ENCODE measurements at regions not wholly inside any gene's neighbourhood (a gene's known extent, or its start where the extent isn't known, plus 50 kb on each side); places are given as distances from the start of the nearest gene placed in this dataset.

GRCh38 chr5:66516550-66516949 is 79.6 kb upstream of the MAST4 start:
- Mint-ChIP-seq H3K36me3 (no peaks in the 10 kb centered on the region), H3K9me3 (peaks cover 7% of the 10 kb centered on the region)

DNA sequence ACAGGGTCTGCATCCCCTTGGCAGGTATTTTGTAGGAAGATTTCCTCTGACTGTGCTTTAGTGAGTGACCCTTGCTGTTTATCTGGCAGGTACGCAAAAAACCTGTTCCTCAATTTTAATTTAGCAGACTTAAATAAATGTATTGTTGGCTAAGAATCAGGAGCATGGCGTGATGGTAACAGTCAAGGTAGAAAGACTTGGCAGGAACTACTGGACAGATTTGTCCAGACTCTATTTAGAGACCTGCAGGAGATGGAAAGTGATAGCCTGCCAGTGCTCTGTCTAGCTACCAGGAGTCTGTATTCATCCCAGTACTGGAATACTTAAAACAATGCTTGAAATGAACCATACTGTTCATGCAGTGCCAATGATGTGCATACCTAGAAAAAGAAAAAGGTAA is 78.8 kb upstream of the MAST4 start:
- no peak overlapping the region for H3K4me3 Mint-ChIP-seq
- H3K27ac Mint-ChIP-seq = no peak overlapping the region
- H3K4me1 Mint-ChIP-seq (ENCODE audit: unreplicated experiment) = peaks cover 3% of the 10 kb centered on the region
- H3K9me3 Mint-ChIP-seq = peaks cover 7% of the 10 kb centered on the region
- no peaks in the 10 kb centered on the region for H3K36me3 Mint-ChIP-seq
- DNase-seq (ENCODE audit: extremely low spot score, unreplicated experiment) = no peak
- TF ChIP-seq, protein P1, sequence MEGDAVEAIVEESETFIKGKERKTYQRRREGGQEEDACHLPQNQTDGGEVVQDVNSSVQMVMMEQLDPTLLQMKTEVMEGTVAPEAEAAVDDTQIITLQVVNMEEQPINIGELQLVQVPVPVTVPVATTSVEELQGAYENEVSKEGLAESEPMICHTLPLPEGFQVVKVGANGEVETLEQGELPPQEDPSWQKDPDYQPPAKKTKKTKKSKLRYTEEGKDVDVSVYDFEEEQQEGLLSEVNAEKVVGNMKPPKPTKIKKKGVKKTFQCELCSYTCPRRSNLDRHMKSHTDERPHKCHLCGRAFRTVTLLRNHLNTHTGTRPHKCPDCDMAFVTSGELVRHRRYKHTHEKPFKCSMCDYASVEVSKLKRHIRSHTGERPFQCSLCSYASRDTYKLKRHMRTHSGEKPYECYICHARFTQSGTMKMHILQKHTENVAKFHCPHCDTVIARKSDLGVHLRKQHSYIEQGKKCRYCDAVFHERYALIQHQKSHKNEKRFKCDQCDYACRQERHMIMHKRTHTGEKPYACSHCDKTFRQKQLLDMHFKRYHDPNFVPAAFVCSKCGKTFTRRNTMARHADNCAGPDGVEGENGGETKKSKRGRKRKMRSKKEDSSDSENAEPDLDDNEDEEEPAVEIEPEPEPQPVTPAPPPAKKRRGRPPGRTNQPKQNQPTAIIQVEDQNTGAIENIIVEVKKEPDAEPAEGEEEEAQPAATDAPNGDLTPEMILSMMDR (conservative IDR thresholded peaks at IDR 0.05) = no peak
- H3K27me3 Mint-ChIP-seq = peaks cover 3% of the 10 kb centered on the region

More at GRCh38 chr5:66516550-66516949, 79.6 kb upstream of the MAST4 start:
- DNase-seq (ENCODE audit: extremely low spot score, unreplicated experiment) = no peak
- no peak overlapping the region for H3K4me3 Mint-ChIP-seq
- TF ChIP-seq, protein P1 (conservative IDR thresholded peaks at IDR 0.05) = no peak
- no peak overlapping the region for H3K27ac Mint-ChIP-seq
- H3K27me3 Mint-ChIP-seq = peaks cover 3% of the 10 kb centered on the region
- H3K4me1 Mint-ChIP-seq (ENCODE audit: unreplicated experiment) = peaks cover 3% of the 10 kb centered on the region

DNA sequence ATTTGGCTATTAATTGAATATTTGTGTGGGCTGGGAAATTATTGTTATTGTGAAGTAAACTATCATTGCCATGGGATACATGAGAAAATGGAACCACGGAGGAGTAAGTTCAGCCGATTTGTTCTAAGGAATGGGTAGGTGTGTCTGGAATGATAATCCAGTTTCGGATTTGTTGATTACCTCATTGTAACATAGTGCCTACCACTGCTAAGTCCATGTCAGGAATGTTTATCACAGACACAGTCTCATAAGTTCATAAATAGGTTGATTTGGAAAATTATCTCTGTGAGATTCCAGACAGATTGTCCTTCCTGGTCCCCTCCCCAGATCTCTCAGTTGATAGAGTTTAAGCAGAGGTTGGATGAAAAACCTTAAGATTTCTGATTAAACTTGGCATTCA is 78.1 kb upstream of the MAST4 start:
- H3K27ac Mint-ChIP-seq = no peak overlapping the region
- no peak for DNase-seq (ENCODE audit: extremely low spot score, unreplicated experiment)
- peaks cover 3% of the 10 kb centered on the region for H3K27me3 Mint-ChIP-seq
- peaks cover 7% of the 10 kb centered on the region for H3K9me3 Mint-ChIP-seq
- no peak overlapping the region for H3K4me3 Mint-ChIP-seq
- no peaks in the 10 kb centered on the region for H3K36me3 Mint-ChIP-seq
- peaks cover 3% of the 10 kb centered on the region for H3K4me1 Mint-ChIP-seq (ENCODE audit: unreplicated experiment)
- TF ChIP-seq, protein P1 (conservative IDR thresholded peaks at IDR 0.05) = no peak

- H3K27ac Mint-ChIP-seq = no peak overlapping the region
- H3K9me3 Mint-ChIP-seq = peaks cover 7% of the 10 kb centered on the region
- TF ChIP-seq, protein P1 (conservative IDR thresholded peaks at IDR 0.05) = no peak
- no peak overlapping the region for H3K4me3 Mint-ChIP-seq
- no peaks in the 10 kb centered on the region for H3K36me3 Mint-ChIP-seq
- peaks cover 3% of the 10 kb centered on the region for H3K4me1 Mint-ChIP-seq (ENCODE audit: unreplicated experiment)
- H3K27me3 Mint-ChIP-seq = peaks cover 3% of the 10 kb centered on the region
- DNase-seq (ENCODE audit: extremely low spot score, unreplicated experiment) = no peak
These were observed 77.4 kb upstream of the MAST4 start for GRCh38 chr5:66518753-66519152.

GRCh38 chr5:66519626-66520025 is 76.6 kb upstream of the MAST4 start:
- Mint-ChIP-seq H3K27me3 (peaks cover 8% of the 10 kb centered on the region), H3K27ac (no peak overlapping the region), H3K9me3 (peaks cover 7% of the 10 kb centered on the region), H3K36me3 (no peaks in the 10 kb centered on the region), H3K4me3 (no peak overlapping the region), H3K4me1 (ENCODE audit: unreplicated experiment) (peaks cover 3% of the 10 kb centered on the region)
- DNase-seq (ENCODE audit: extremely low spot score, unreplicated experiment) = no peak
- TF ChIP-seq, protein P1 (conservative IDR thresholded peaks at IDR 0.05) = no peak

- no peak overlapping the region for H3K27ac Mint-ChIP-seq
- peaks cover 8% of the 10 kb centered on the region for H3K27me3 Mint-ChIP-seq
- H3K4me3 Mint-ChIP-seq = no peak overlapping the region
- no peaks in the 10 kb centered on the region for H3K36me3 Mint-ChIP-seq
- DNase-seq (ENCODE audit: extremely low spot score, unreplicated experiment) = no peak
- peaks cover 3% of the 10 kb centered on the region for H3K4me1 Mint-ChIP-seq (ENCODE audit: unreplicated experiment)
- H3K9me3 Mint-ChIP-seq = peaks cover 7% of the 10 kb centered on the region
- TF ChIP-seq, protein P1 (conservative IDR thresholded peaks at IDR 0.05) = no peak
These were observed 75.3 kb upstream of the MAST4 start for GRCh38 chr5:66520854-66521253.
